ENCODE measurements at regions not wholly inside any gene's neighbourhood (a gene's known extent, or its start where the extent isn't known, plus 50 kb on each side); places are given as distances from the start of the nearest gene placed in this dataset.

DNA sequence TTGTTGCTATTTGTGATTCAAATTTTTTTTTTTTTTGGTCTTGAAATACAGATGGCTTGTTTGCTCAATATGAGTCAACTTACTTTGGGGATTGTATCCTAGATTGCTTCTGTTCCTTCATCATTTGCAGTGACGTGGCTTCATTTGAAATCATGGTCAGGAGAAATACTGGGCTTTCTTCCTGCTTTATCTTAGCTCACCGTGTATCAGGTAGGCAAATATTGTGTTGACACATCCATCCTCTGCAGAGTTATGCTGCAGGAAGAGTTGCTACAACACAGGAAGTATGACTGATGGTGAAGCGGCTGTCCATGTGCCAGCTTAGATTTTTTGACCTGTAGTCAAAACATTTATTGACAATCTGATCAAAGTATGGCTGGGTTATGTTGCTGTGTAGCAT lies 232.2 kb downstream of the C4orf33 start:
- Histone ChIP-seq H3K4me1 (ENCODE audit: insufficient read depth, low read length) (no peaks in the 10 kb centered on the region), H3K9me3 (ENCODE audit: control insufficient read depth in 1 of 2, insufficient read depth in 1 of 2, low read length in 2 of 2) (no peaks in the 10 kb centered on the region), H3K4me3 (ENCODE audit: low read length) (no peak overlapping the region), H3K27ac (ENCODE audit: low read depth in 1 of 2, low read length in 2 of 2) (no peak overlapping the region), H3K27me3 (ENCODE audit: control insufficient read depth in 1 of 2, insufficient read depth in 2 of 2, low read length in 2 of 2) (no peaks in the 10 kb centered on the region), H3K36me3 (ENCODE audit: insufficient read depth, low read length) (no peaks in the 10 kb centered on the region)
- intact Hi-C loops (cut with DNase I, micrococcal nuclease), result no loop called here
- Mint-ChIP-seq H3K4me1 (ENCODE audit: low read depth) (no peaks in the 10 kb centered on the region), H3K36me3 (ENCODE audit: low read depth) (no peaks in the 10 kb centered on the region), H3K4me3 (no peak overlapping the region), H3K27ac (no peak overlapping the region), H3K27me3 (peaks cover 10% of the 10 kb centered on the region), H3K9me3 (no peaks in the 10 kb centered on the region)
- CTCF ChIA-PET, result no interaction called here
- POLR2A ChIA-PET, result no interaction called here
- no peak for TF ChIP-seq CTCF (IDR thresholded peaks at IDR 0.05)
- DNase-seq, result peak in 2 of 14 experiments; percentile 9 to 23
- no peak for ATAC-seq (ENCODE audit: poor library complexity)

- Histone ChIP-seq H3K36me3 (ENCODE audit: insufficient read depth, low read length) (no peaks in the 10 kb centered on the region), H3K4me3 (ENCODE audit: low read length) (no peak overlapping the region), H3K27ac (ENCODE audit: low read depth in 1 of 2, low read length in 2 of 2) (no peak overlapping the region), H3K9me3 (ENCODE audit: control insufficient read depth in 1 of 2, insufficient read depth in 1 of 2, low read length in 2 of 2) (no peaks in the 10 kb centered on the region), H3K4me1 (ENCODE audit: insufficient read depth, low read length) (no peaks in the 10 kb centered on the region), H3K27me3 (ENCODE audit: control insufficient read depth in 1 of 2, insufficient read depth in 2 of 2, low read length in 2 of 2) (no peaks in the 10 kb centered on the region)
- Mint-ChIP-seq H3K4me3 (no peak overlapping the region), H3K4me1 (ENCODE audit: low read depth) (no peaks in the 10 kb centered on the region), H3K27ac (no peak overlapping the region), H3K36me3 (ENCODE audit: low read depth) (no peaks in the 10 kb centered on the region), H3K9me3 (no peaks in the 10 kb centered on the region), H3K27me3 (peaks cover 32% of the 10 kb centered on the region)
- intact Hi-C loops (cut with DNase I, micrococcal nuclease), result no loop called here
- TF ChIP-seq CTCF (IDR thresholded peaks at IDR 0.05), result no peak
- POLR2A ChIA-PET, result no interaction called here
- ATAC-seq (ENCODE audit: poor library complexity) (no peak), DNase-seq (no peak)
- CTCF ChIA-PET, result no interaction called here
Measured at GRCh38 chr4:129334136-129334535, 238.2 kb downstream of the C4orf33 start.

GRCh38 chr4:129335276-129335675 lies 239.3 kb downstream of the C4orf33 start:
- H3K9me3 Mint-ChIP-seq, result no peaks in the 10 kb centered on the region
- no peaks in the 10 kb centered on the region for H3K27me3 ChIP-seq (ENCODE audit: control insufficient read depth in 1 of 2, insufficient read depth in 2 of 2, low read length in 2 of 2)
- H3K27ac Mint-ChIP-seq, result no peak overlapping the region

More at GRCh38 chr4:129335276-129335675, 239.3 kb downstream of the C4orf33 start:
- H3K9me3 ChIP-seq (ENCODE audit: control insufficient read depth in 1 of 2, insufficient read depth in 1 of 2, low read length in 2 of 2), result no peaks in the 10 kb centered on the region
- no peak overlapping the region for H3K4me3 ChIP-seq (ENCODE audit: low read length)
- Mint-ChIP-seq H3K4me1 (ENCODE audit: low read depth) (no peaks in the 10 kb centered on the region), H3K36me3 (ENCODE audit: low read depth) (no peaks in the 10 kb centered on the region), H3K4me3 (no peak overlapping the region), H3K27me3 (peaks cover 33% of the 10 kb centered on the region)
- DNase-seq, result no peak
- no peak overlapping the region for H3K27ac ChIP-seq (ENCODE audit: low read depth in 1 of 2, low read length in 2 of 2)
- no peaks in the 10 kb centered on the region for H3K36me3 ChIP-seq (ENCODE audit: insufficient read depth, low read length)
- no peak for TF ChIP-seq CTCF (IDR thresholded peaks at IDR 0.05)
- intact Hi-C loops (cut with DNase I, micrococcal nuclease), result no loop called here
- ChIA-PET POLR2A (no interaction called here), CTCF (no interaction called here)
- no peak for ATAC-seq (ENCODE audit: poor library complexity)
- H3K4me1 ChIP-seq (ENCODE audit: insufficient read depth, low read length), result no peaks in the 10 kb centered on the region

All from CD4-positive, alpha-beta T cell (primary cell).